ENCODE measurements at regions not wholly inside any gene's neighbourhood (a gene's known extent, or its start where the extent isn't known, plus 50 kb on each side); places are given as distances from the start of the nearest gene placed in this dataset.

GRCh38 chr10:23693501-23693901, 254.6 kb downstream of the OTUD1 start:
- peaks cover 57% of the 10 kb centered on the region for H3K27me3 Mint-ChIP-seq (ENCODE audit: low read depth)
- TF ChIP-seq CTCF (IDR thresholded peaks at IDR 0.05) = no peak
- H3K4me1 Mint-ChIP-seq (ENCODE audit: low read depth) = peaks cover 7% of the 10 kb centered on the region
- no peak overlapping the region for H3K4me3 Mint-ChIP-seq (ENCODE audit: unreplicated experiment)
- no peaks in the 10 kb centered on the region for H3K9me3 Mint-ChIP-seq (ENCODE audit: low read depth)
- H3K36me3 Mint-ChIP-seq (ENCODE audit: low read depth) = no peaks in the 10 kb centered on the region
- H3K27ac Mint-ChIP-seq (ENCODE audit: unreplicated experiment) = no peak overlapping the region
- DNase-seq (ENCODE audit: low spot score) = no peak

- peaks cover 58% of the 10 kb centered on the region for H3K27me3 Mint-ChIP-seq (ENCODE audit: low read depth)
- H3K36me3 Mint-ChIP-seq (ENCODE audit: low read depth) = no peaks in the 10 kb centered on the region
- no peak for DNase-seq (ENCODE audit: low spot score)
- peak overlapping the region; percentile 49 for H3K4me3 Mint-ChIP-seq (ENCODE audit: unreplicated experiment)
- no peak overlapping the region for H3K27ac Mint-ChIP-seq (ENCODE audit: unreplicated experiment)
- TF ChIP-seq CTCF (IDR thresholded peaks at IDR 0.05) = no peak
- no peaks in the 10 kb centered on the region for H3K9me3 Mint-ChIP-seq (ENCODE audit: low read depth)
- H3K4me1 Mint-ChIP-seq (ENCODE audit: low read depth) = peaks cover 7% of the 10 kb centered on the region
Measured at GRCh38 chr10:23693925-23694324, 255.1 kb downstream of the OTUD1 start.

GRCh38 chr10:23694446-23694920, 255.6 kb downstream of the OTUD1 start:
- Mint-ChIP-seq H3K27me3 (ENCODE audit: low read depth) (peaks cover 60% of the 10 kb centered on the region), H3K4me1 (ENCODE audit: low read depth) (peaks cover 7% of the 10 kb centered on the region), H3K27ac (ENCODE audit: unreplicated experiment) (no peak overlapping the region), H3K36me3 (ENCODE audit: low read depth) (no peaks in the 10 kb centered on the region), H3K9me3 (ENCODE audit: low read depth) (no peaks in the 10 kb centered on the region), H3K4me3 (ENCODE audit: unreplicated experiment) (peak overlapping the region; percentile 49)
- TF ChIP-seq CTCF (IDR thresholded peaks at IDR 0.05) = no peak
- DNase-seq (ENCODE audit: low spot score) = no peak

GRCh38 chr10:23694921-23695824, 256.3 kb downstream of the OTUD1 start:
- no peak for DNase-seq (ENCODE audit: low spot score)
- Mint-ChIP-seq H3K9me3 (ENCODE audit: low read depth) (no peaks in the 10 kb centered on the region), H3K27ac (ENCODE audit: unreplicated experiment) (no peak overlapping the region), H3K4me1 (ENCODE audit: low read depth) (peaks cover 7% of the 10 kb centered on the region), H3K36me3 (ENCODE audit: low read depth) (no peaks in the 10 kb centered on the region), H3K27me3 (ENCODE audit: low read depth) (peaks cover 57% of the 10 kb centered on the region), H3K4me3 (ENCODE audit: unreplicated experiment) (peak overlapping the region; percentile 49)
- peak; percentile 12 for TF ChIP-seq CTCF (IDR thresholded peaks at IDR 0.05)

- no peaks in the 10 kb centered on the region for H3K36me3 Mint-ChIP-seq (ENCODE audit: low read depth)
- H3K9me3 Mint-ChIP-seq (ENCODE audit: low read depth) = no peaks in the 10 kb centered on the region
- no peak for DNase-seq (ENCODE audit: low spot score)
- H3K4me1 Mint-ChIP-seq (ENCODE audit: low read depth) = peaks cover 7% of the 10 kb centered on the region
- H3K27ac Mint-ChIP-seq (ENCODE audit: unreplicated experiment) = no peak overlapping the region
- no peak for TF ChIP-seq CTCF (IDR thresholded peaks at IDR 0.05)
- peaks cover 59% of the 10 kb centered on the region for H3K27me3 Mint-ChIP-seq (ENCODE audit: low read depth)
- H3K4me3 Mint-ChIP-seq (ENCODE audit: unreplicated experiment) = peak overlapping the region; percentile 28
Measured at GRCh38 chr10:23695825-23696420, 257.0 kb downstream of the OTUD1 start.
